GM12878 (cell line): ENCODE measurements at regions not wholly inside any gene's neighbourhood (a gene's known extent, or its start where the extent isn't known, plus 50 kb on each side); places are given as distances from the start of the nearest gene placed in this dataset.

Experiments
- CBFB ChIP-seq: IDR thresholded peaks from 2 replicates; pipeline ENCODE4 v1.6.1; 2016; ENCODE audit warnings: antibody characterized with exemption, low read depth
- CBX3 ChIP-seq: fragments of 200-600 bp; sonication (generic); IDR thresholded peaks from 2 replicates; pipeline ENCODE4 v1.6.1; 2016; ENCODE audit warnings: low read depth, borderline replicate concordance
- CREB1 ChIP-seq: IDR thresholded peaks from 2 replicates; pipeline ENCODE4 v1.6.1; 2012; ENCODE audit warnings: low read depth, mild to moderate bottlenecking, inconsistent platforms
- ESRRA ChIP-seq: IDR thresholded peaks from 2 replicates; pipeline ENCODE4 v1.6.1; 2012; ENCODE audit warnings: mild to moderate bottlenecking, low read length, improper control_type of control experiment
- FOS ChIP-seq: IDR thresholded peaks from 3 replicates; pipeline ENCODE4 v1.6.1; 2011; ENCODE audit warnings: borderline replicate concordance; ENCODE audit not compliant: insufficient read length; ENCODE audit errors: extremely low read depth
- HDAC6 ChIP-seq: fragments of 200-600 bp; sonication (generic); IDR thresholded peaks from one replicate; pipeline ENCODE4 v1.8.0; 2017; ENCODE audit warnings: antibody characterized with exemption; ENCODE audit not compliant: unreplicated experiment
- MAX ChIP-seq: IDR thresholded peaks from 2 replicates; pipeline ENCODE4 v1.6.1; 2012; ENCODE audit warnings: low read depth, low read length, improper control_type of control experiment
- MYB ChIP-seq: fragments of 150-350 bp; IDR thresholded peaks from 2 replicates; pipeline ENCODE4 v1.6.1; 2014; ENCODE audit warnings: mild to moderate bottlenecking, low read depth, low read length, borderline replicate concordance
- NFYA ChIP-seq: IDR thresholded peaks from 2 replicates; pipeline ENCODE4 v1.6.1; 2011; ENCODE audit warnings: low read depth, mild to moderate bottlenecking, low read length, improper control_type of control experiment, borderline replicate concordance
- NR2C2 ChIP-seq: IDR thresholded peaks from 2 replicates; pipeline ENCODE4 v1.6.1; 2011; ENCODE audit warnings: borderline replicate concordance, low read depth; ENCODE audit not compliant: control insufficient read depth, insufficient read length
- NR2F1 ChIP-seq: fragments of 450-650 bp; conservative IDR thresholded peaks from 2 replicates; pipeline ENCODE4 v1.6.1; 2017; ENCODE audit warnings: mild to moderate bottlenecking
- POLR2AphosphoS2 ChIP-seq: IDR thresholded peaks from 2 replicates; pipeline ENCODE4 v1.6.1; 2011; ENCODE audit warnings: low read depth, mild to moderate bottlenecking, low read length, improper control_type of control experiment, moderate library complexity
- TF ChIP-seq, protein P1 (sequence below): fragments of 150-350 bp; IDR thresholded peaks from 2 replicates; pipeline ENCODE4 v1.6.1; 2016; ENCODE audit warnings: low read depth, low read length
- TF ChIP-seq, protein P2 (sequence below): IDR thresholded peaks from 2 replicates; pipeline ENCODE4 v1.6.1; 2011; ENCODE audit warnings: mild to moderate bottlenecking, low read depth, low read length, moderate library complexity; ENCODE audit not compliant: insufficient replicate concordance

- TF ChIP-seq NFYA (no peak), NR2F1 (no peak), NR2C2 (no peak), CREB1 (no peak), ESRRA (no peak), MYB (no peak), HDAC6 (no peak), POLR2AphosphoS2 (no peak), FOS (no peak), MAX (no peak), CBX3 (no peak), CBFB (no peak)
- TF ChIP-seq, protein P1, sequence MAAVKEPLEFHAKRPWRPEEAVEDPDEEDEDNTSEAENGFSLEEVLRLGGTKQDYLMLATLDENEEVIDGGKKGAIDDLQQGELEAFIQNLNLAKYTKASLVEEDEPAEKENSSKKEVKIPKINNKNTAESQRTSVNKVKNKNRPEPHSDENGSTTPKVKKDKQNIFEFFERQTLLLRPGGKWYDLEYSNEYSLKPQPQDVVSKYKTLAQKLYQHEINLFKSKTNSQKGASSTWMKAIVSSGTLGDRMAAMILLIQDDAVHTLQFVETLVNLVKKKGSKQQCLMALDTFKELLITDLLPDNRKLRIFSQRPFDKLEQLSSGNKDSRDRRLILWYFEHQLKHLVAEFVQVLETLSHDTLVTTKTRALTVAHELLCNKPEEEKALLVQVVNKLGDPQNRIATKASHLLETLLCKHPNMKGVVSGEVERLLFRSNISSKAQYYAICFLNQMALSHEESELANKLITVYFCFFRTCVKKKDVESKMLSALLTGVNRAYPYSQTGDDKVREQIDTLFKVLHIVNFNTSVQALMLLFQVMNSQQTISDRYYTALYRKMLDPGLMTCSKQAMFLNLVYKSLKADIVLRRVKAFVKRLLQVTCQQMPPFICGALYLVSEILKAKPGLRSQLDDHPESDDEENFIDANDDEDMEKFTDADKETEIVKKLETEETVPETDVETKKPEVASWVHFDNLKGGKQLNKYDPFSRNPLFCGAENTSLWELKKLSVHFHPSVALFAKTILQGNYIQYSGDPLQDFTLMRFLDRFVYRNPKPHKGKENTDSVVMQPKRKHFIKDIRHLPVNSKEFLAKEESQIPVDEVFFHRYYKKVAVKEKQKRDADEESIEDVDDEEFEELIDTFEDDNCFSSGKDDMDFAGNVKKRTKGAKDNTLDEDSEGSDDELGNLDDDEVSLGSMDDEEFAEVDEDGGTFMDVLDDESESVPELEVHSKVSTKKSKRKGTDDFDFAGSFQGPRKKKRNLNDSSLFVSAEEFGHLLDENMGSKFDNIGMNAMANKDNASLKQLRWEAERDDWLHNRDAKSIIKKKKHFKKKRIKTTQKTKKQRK = no peak
- TF ChIP-seq, protein P2, sequence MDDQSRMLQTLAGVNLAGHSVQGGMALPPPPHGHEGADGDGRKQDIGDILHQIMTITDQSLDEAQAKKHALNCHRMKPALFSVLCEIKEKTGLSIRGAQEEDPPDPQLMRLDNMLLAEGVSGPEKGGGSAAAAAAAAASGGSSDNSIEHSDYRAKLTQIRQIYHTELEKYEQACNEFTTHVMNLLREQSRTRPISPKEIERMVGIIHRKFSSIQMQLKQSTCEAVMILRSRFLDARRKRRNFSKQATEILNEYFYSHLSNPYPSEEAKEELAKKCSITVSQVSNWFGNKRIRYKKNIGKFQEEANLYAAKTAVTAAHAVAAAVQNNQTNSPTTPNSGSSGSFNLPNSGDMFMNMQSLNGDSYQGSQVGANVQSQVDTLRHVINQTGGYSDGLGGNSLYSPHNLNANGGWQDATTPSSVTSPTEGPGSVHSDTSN = no peak
Observed at GRCh38 chr3:22612927-22613326, 590.2 kb upstream of the UBE2E2 start (continued).
